ENCODE measurements at regions not wholly inside any gene's neighbourhood (a gene's known extent, or its start where the extent isn't known, plus 50 kb on each side); places are given as distances from the start of the nearest gene placed in this dataset.

- no peak for TF ChIP-seq BRCA1 (IDR thresholded peaks at IDR 0.05; ENCODE audit: low read depth, low read length)
- TF ChIP-seq, protein P1, sequence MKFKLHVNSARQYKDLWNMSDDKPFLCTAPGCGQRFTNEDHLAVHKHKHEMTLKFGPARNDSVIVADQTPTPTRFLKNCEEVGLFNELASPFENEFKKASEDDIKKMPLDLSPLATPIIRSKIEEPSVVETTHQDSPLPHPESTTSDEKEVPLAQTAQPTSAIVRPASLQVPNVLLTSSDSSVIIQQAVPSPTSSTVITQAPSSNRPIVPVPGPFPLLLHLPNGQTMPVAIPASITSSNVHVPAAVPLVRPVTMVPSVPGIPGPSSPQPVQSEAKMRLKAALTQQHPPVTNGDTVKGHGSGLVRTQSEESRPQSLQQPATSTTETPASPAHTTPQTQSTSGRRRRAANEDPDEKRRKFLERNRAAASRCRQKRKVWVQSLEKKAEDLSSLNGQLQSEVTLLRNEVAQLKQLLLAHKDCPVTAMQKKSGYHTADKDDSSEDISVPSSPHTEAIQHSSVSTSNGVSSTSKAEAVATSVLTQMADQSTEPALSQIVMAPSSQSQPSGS (IDR thresholded peaks at IDR 0.05; ENCODE audit: low read length), result no peak
- TF ChIP-seq TCF12 (IDR thresholded peaks at IDR 0.05; ENCODE audit: low read depth, low read length), result no peak
- TF ChIP-seq JUND (IDR thresholded peaks at IDR 0.05; ENCODE audit: low read depth, low read length), result no peak
These were observed 408.5 kb upstream of the AGTR1 start (continued) for GRCh38 chr3:148289159-148289558.

GRCh38 chr3:148297013-148297412 is 400.7 kb upstream of the AGTR1 start:
- ChIA-PET CTCF (no interaction called here), RAD21 (ENCODE audit: unreplicated experiment) (interaction anchor here (0.7 to 1.0 kb wide), 2 partner anchors 23 to 714 kb away, joined by 3 read pairs; no protein-coding TSS in a partner anchor), POLR2A (no interaction called here), SMC1A (ENCODE audit: uncharacterized antibody, unreplicated experiment) (interaction anchor here (1.4 to 1.9 kb wide), 2 partner anchors 134 to 219 kb away, joined by 3 to 4 read pairs; no protein-coding TSS in a partner anchor)
- H3K4me2 ChIP-seq (ENCODE audit: control insufficient read depth, insufficient read depth), result no peak overlapping the region
- H3K27ac ChIP-seq (ENCODE audit: control insufficient read depth, insufficient read depth), result no peak overlapping the region
- BruUV-seq (replicated peaks), result no TSS peak
- DNase-seq (ENCODE audit: low read depth, low spot score) (no peak), ATAC-seq (no peak), FAIRE-seq (no peak)
- peaks cover 21% of the 10 kb centered on the region for H3K9me3 ChIP-seq (replicated peaks; ENCODE audit: control insufficient read depth, insufficient read depth, low read length)
- no peaks in the 10 kb centered on the region for H3K36me3 ChIP-seq (ENCODE audit: control insufficient read depth in 2 of 2, insufficient read depth in 2 of 2, low read length in 1 of 2)
- H3K9ac ChIP-seq (ENCODE audit: control insufficient read depth, insufficient read depth, low read length), result no peak overlapping the region
- in situ Hi-C loops (cut with MboI) (no loop called here), intact Hi-C loops (cut with micrococcal nuclease; ENCODE audit: unreplicated experiment) (loop anchor here (5.0 kb wide), 1 partner anchor 210 kb away; no protein-coding TSS in a partner anchor)
- H3K4me3 ChIP-seq, result no peak overlapping the region
- no peaks in the 10 kb centered on the region for H3K27me3 ChIP-seq (replicated peaks in 1 of 2; ENCODE audit: control insufficient read depth in 2 of 2, insufficient read depth in 2 of 2, low read length in 1 of 2)
- H4K20me1 ChIP-seq (ENCODE audit: control insufficient read depth, insufficient read depth), result no peaks in the 10 kb centered on the region
- H3K79me2 ChIP-seq (ENCODE audit: control insufficient read depth, insufficient read depth, low read length), result no peaks in the 10 kb centered on the region
- no peak overlapping the region for H2AFZ ChIP-seq (ENCODE audit: control insufficient read depth, low read depth, low read length)
- H3K4me1 ChIP-seq (ENCODE audit: control insufficient read depth, insufficient read depth, low read length), result peaks cover 7% of the 10 kb centered on the region
- TF ChIP-seq, protein P2, sequence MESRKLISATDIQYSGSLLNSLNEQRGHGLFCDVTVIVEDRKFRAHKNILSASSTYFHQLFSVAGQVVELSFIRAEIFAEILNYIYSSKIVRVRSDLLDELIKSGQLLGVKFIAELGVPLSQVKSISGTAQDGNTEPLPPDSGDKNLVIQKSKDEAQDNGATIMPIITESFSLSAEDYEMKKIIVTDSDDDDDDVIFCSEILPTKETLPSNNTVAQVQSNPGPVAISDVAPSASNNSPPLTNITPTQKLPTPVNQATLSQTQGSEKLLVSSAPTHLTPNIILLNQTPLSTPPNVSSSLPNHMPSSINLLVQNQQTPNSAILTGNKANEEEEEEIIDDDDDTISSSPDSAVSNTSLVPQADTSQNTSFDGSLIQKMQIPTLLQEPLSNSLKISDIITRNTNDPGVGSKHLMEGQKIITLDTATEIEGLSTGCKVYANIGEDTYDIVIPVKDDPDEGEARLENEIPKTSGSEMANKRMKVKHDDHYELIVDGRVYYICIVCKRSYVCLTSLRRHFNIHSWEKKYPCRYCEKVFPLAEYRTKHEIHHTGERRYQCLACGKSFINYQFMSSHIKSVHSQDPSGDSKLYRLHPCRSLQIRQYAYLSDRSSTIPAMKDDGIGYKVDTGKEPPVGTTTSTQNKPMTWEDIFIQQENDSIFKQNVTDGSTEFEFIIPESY (IDR thresholded peaks at IDR 0.05), result no peak
- TF ChIP-seq CEBPZ (IDR thresholded peaks at IDR 0.05; ENCODE audit: low read depth, low read length) (no peak), LARP7 (IDR thresholded peaks at IDR 0.05) (no peak), CHD2 (IDR thresholded peaks at IDR 0.05; ENCODE audit: borderline replicate concordance, low read depth, low read length) (no peak), IKZF2 (IDR thresholded peaks at IDR 0.05) (no peak), JUNB (IDR thresholded peaks at IDR 0.05) (no peak), EED (IDR thresholded peaks at IDR 0.05; ENCODE audit: low read depth) (no peak), SKIL (IDR thresholded peaks at IDR 0.05; ENCODE audit: low read depth, poor library complexity, severe bottlenecking) (no peak), EP300 (IDR thresholded peaks at IDR 0.05; ENCODE audit: borderline replicate concordance in 1 of 2, control insufficient read depth in 1 of 2, low read depth in 2 of 2, low read length in 2 of 2) (no peak), YY1 (IDR thresholded peaks at IDR 0.05; ENCODE audit: low read depth, low read length) (no peak)
- TF ChIP-seq, protein P3, sequence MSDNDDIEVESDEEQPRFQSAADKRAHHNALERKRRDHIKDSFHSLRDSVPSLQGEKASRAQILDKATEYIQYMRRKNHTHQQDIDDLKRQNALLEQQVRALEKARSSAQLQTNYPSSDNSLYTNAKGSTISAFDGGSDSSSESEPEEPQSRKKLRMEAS (IDR thresholded peaks at IDR 0.05; ENCODE audit: low read depth, low read length), result no peak
